ENCODE measurements at regions not wholly inside any gene's neighbourhood (a gene's known extent, or its start where the extent isn't known, plus 50 kb on each side); places are given as distances from the start of the nearest gene placed in this dataset.
A peak's percentile ranks its signal among the peaks of the same experiment; 100 is the strongest.

DNA sequence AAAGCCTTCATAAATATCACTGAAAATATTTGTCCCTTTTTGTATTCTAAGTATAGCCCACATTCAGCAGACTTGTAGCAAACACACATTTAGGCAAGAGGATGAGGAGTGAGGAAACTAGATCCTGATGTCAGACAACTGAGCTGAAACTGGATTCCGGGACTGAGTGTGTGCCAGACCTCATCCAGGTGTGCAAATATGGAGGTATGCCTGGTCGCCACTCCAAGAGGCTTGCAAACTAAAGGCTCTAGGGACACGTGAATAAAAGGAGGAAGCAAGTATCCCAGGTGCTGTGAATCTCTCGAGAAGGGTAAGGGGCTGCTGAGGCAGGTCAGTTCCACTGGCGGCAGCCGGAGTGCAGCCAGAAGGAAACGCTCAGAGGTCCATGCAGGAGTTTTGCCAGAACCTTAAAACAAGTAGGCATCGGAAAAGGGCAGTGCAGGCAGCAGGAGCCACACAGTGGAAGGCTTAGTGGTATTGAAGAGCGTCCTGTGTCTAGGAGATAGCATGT, 77.4 kb upstream of the ALDH1B1 start:
- no peak for DNase-seq (ENCODE audit: low read depth)
- no peak overlapping the region for H3K4me3 ChIP-seq (ENCODE audit: low read depth, low read length)
- TF ChIP-seq, protein P1, sequence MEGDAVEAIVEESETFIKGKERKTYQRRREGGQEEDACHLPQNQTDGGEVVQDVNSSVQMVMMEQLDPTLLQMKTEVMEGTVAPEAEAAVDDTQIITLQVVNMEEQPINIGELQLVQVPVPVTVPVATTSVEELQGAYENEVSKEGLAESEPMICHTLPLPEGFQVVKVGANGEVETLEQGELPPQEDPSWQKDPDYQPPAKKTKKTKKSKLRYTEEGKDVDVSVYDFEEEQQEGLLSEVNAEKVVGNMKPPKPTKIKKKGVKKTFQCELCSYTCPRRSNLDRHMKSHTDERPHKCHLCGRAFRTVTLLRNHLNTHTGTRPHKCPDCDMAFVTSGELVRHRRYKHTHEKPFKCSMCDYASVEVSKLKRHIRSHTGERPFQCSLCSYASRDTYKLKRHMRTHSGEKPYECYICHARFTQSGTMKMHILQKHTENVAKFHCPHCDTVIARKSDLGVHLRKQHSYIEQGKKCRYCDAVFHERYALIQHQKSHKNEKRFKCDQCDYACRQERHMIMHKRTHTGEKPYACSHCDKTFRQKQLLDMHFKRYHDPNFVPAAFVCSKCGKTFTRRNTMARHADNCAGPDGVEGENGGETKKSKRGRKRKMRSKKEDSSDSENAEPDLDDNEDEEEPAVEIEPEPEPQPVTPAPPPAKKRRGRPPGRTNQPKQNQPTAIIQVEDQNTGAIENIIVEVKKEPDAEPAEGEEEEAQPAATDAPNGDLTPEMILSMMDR (conservative IDR thresholded peaks at IDR 0.05; ENCODE audit: low read depth, low read length) = no peak

GRCh38 chr9:38313421-38313820, 79.1 kb upstream of the ALDH1B1 start:
- H3K4me3 ChIP-seq (ENCODE audit: low read depth, low read length) = no peak overlapping the region
- TF ChIP-seq, protein P1 (conservative IDR thresholded peaks at IDR 0.05; ENCODE audit: low read depth, low read length) = no peak
- no peak for DNase-seq (ENCODE audit: low read depth)

DNA sequence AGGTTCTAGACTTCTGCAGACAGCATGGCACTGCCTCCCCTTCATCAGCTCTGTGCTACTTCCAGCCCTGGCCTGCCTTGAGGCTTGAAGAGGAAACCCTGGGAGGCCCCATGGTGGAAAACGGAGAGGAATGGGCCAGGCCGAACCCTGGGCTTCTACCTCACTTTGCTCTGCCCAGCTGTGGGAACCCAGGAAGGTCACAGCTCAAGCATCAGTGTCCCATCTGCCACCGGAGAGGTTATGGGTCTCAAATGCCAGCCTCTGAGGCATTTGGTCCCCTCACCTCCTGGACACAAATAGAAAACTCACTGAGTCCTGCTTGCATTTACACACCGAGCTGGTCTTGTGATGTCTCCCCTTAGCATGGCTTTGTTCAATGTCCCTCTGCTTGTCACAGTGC, 80.1 kb upstream of the ALDH1B1 start:
- TF ChIP-seq, protein P1 (conservative IDR thresholded peaks at IDR 0.05; ENCODE audit: low read depth, low read length) = no peak
- DNase-seq (ENCODE audit: low read depth) = no peak
- no peak overlapping the region for H3K4me3 ChIP-seq (ENCODE audit: low read depth, low read length)

DNA sequence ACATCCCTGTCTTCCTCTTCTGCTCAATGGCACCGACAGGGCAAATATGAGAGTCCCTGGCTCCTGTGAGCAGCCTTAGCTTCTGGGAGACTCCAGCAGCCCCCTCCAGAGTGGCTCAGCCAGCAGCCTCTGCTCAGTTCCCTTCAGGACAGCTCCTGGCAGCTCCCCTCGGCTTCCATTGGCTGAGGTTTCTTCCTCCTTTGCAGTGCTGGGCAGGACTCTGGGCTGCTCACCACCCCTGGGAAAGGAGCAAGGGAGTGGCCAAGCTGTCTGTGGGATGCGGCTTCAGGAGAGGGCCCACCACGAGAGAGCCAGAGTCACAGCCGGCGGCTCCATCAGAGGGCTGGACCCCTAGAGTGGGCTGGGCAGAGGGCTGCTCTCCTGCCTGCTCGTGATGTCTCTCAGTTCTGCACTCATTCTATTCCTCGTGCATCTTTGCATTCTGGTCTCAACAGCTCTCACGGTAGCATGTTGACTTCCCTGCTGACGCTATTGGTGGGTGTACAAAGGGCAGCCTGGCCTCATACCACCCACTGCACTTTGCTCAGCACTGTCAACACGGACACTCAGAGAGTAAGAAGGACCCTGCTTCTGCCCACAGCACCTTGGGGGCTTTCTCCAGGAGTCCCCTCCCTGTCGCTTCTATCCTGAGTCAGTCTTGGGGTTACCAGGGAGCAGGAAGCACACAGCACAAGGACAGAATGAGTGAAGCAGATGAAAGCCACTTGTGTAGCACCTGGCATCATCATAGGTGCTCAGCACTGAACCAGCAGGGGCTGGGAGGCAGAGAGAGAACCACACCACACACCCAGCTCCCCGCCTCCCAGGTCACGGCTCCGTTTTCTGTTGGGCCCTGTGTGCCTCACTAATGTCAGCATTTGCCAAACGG, 80.9 kb upstream of the ALDH1B1 start:
- TF ChIP-seq, protein P1 (conservative IDR thresholded peaks at IDR 0.05; ENCODE audit: low read depth, low read length) = no peak

GRCh38 chr9:38309324-38310195, 82.9 kb upstream of the ALDH1B1 start:
- peak; percentile 22 for DNase-seq (ENCODE audit: low read depth)
- TF ChIP-seq, protein P1 (conservative IDR thresholded peaks at IDR 0.05; ENCODE audit: low read depth, low read length) = no peak
- no peak overlapping the region for H3K4me3 ChIP-seq (ENCODE audit: low read depth, low read length)

More for the DNA sequence above, 80.9 kb upstream of the ALDH1B1 start:
- DNase-seq (ENCODE audit: low read depth) = peak; percentile 21
- H3K4me3 ChIP-seq (ENCODE audit: low read depth, low read length) = no peak overlapping the region

GRCh38 chr9:38308136-38308535, 84.4 kb upstream of the ALDH1B1 start:
- no peak overlapping the region for H3K4me3 ChIP-seq (ENCODE audit: low read depth, low read length)
- DNase-seq (ENCODE audit: low read depth) = no peak
- TF ChIP-seq, protein P1 (conservative IDR thresholded peaks at IDR 0.05; ENCODE audit: low read depth, low read length) = no peak

Measured in choroid plexus epithelial cell (primary cell).